GM21825 (cell line): ENCODE measurements at regions not wholly inside any gene's neighbourhood (a gene's known extent, or its start where the extent isn't known, plus 50 kb on each side); places are given as distances from the start of the nearest gene placed in this dataset.
"Not testable (repeated sequence)": the region's sequence is repeated elsewhere in the genome, so short reads cannot be mapped to it uniquely, and the experiment has no call there.

Source experiments
- ATAC-seq: cut with Tn5 transposase; IDR thresholded peaks from one replicate; pipeline ENCODE4 v1.9.1; 2021; ENCODE audit warnings: mild to moderate bottlenecking, moderate library complexity; ENCODE audit not compliant: unreplicated experiment

DNA sequence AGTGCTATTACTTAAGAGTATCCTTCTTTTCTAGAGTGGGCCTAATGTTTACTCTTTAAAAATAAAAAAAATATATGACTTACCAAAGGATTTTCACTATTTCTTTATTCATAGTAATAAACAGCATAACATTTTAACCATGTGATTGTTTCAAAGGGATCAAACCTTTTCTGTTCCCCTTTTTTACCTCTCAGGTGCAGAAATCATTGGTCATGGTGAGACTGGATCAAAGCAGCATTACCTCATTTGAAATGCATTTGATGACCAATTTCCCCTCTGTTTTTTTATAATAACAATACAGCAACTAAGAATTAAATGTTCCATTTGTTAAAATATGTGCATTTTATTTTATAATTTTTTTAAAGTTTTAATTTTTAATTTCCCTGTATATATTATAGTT, 598.0 kb upstream of the RGMB start:
- ATAC-seq: no peak

GRCh38 chr5:98179791-98180755, 593.4 kb upstream of the RGMB start:
- no peak for ATAC-seq

- no peak for ATAC-seq
Measured at GRCh38 chr5:98186128-98186527, 587.3 kb upstream of the RGMB start.

DNA sequence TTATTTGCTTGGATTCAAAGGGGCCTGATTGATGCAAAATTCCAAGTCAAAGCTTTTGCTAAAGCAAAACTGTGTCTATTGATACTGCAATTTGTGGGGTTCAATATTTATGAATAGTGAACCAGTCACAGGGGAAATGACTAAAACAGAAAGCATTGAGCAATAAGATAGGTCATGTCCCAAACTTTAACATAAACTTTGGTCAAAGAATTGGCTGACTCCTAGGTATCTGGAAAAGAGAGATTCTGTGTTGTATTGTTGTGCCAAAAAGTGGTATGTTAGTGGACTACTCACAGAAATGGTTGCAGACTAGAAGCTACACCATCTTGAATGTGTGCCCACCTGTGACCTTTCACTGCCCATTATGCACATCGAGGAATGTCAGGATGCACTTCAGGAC, 585.5 kb upstream of the RGMB start:
- ATAC-seq: no peak

DNA sequence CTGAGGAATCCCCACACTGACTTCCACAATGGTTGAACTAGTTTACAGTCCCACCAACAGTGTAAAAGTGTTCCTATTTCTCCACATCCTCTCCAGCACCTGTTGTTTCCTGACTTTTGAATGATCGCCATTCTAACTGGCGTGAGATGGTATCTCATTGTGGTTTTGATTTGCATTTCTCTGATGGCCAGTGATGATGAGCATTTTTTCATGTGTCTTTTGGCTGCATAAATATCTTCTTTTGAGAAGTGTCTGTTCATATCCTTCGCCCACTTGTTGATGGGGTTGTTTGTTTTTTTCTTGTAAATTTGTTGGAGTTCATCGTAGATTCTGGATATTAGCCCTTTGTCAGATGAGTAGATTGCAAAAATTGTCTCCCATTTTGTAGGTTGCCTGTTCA, 583.1 kb upstream of the RGMB start:
- not testable (repeated sequence) for ATAC-seq

DNA sequence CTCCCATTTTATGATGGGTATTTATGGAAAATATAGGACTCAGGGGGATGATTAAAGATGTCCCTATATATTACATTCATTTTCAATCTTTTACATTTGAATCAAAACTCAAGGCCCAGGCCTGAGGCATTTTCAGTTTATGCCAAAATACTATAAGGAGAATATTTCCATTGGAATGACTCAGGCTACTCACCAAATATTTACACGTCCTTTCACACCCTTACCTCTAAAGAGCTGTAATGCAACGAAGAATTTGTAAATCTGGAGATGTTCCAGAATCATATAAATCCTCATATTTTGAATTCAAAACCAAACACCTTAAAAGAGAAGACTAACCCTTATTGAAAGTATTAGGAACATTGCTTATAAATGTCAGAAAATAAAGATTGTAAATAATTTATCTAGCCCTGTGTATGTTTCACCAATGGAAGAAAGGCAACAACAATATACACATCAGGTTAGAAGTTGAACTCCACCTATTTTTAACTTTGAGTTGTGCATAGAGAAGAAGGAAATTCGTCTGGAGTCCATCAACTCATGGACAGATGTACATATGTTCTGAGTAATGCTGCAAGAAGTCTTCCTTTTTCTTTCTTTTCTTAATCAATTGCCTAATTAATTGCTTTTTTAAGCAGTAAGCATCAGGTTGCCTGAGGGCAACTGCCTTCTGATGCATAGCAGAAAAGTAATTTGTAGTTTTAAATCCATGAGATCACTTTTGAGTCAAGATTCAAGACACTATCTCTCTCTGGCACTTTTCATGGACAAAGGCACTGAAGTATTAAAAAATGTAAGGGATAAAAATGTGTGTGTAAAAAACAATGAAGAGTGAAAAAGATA, 579.3 kb upstream of the RGMB start:
- no peak for ATAC-seq

GRCh38 chr5:98200726-98201541, 572.5 kb upstream of the RGMB start:
- no peak for ATAC-seq

- ATAC-seq: no peak
Measured at GRCh38 chr5:98204798-98205197, 568.7 kb upstream of the RGMB start.

DNA sequence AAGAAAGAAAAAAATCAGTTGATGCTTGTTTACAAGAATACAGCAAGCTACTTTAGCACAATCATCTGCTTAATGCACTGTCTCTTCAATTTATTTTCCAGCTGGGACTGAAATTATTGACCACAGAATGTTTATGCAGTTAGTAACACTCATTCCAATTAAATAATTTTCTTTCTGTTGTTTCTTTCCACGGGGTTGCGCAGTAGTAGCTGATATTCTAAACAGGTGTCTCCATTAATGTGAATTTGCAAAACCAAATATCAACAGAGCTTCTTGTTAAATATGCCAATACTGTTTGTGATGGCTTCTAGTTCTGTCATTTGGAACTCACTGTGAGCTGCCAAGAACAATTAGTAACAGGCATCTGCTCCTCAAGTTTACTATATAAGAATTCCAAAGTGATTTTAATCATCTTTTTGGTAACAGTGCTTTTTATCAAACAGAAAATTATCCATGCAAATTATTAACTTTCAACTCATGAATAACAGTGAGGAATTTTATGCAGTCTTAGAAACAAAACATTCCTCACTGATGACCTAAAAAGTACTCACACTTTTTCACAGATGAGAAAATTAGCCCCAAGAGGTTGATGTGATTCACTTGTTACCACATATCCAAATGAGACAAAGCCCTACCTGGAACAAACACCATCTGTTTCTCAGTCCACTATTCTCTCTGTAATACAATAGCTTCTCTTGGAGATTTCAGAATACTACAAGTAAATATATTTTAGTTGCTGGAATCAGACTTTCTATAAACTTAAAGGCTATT, 567.6 kb upstream of the RGMB start:
- no peak for ATAC-seq

GRCh38 chr5:98206566-98206965, 566.9 kb upstream of the RGMB start:
- ATAC-seq: no peak

- no peak for ATAC-seq
Measured at GRCh38 chr5:98209418-98209817, 564.0 kb upstream of the RGMB start.

- ATAC-seq: no peak
Measured at GRCh38 chr5:98214240-98215051, 559.0 kb upstream of the RGMB start.

DNA sequence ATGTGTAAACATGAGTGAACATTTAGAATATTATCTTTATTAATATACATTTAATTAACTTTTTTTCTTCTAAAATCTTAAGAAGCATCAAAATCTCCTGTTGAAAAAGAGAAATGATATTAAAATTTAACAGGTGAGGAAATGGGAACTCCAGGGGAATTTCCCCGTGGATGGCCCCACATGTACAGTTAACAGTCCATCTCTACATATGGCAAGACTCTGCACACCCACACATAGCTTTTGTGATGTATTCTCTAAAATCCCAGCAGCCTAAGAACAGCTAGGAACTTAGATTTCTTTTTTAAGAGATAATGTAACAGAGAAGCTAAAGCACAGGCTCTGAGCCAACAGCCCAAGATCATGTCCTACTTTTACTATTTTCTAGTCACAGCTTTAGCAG, 556.3 kb upstream of the RGMB start:
- no peak for ATAC-seq

DNA sequence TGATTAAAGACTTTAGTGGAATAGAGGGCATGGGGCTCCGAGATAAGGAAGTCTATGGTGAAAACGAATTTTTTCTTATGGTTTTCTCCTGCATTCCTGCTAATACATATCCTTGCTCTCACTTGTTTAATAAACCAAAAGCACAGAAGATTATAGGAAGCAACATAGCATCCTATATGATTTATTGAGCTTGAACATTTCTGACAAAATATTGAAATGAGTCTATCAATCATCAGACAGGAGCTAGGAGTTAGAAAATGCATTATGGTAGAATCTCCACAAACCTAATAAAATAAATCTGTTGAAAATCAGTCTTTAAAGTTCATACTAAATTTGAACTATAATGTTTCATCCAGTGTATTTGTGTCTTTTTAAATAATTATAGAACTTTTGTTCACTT, 554.6 kb upstream of the RGMB start:
- ATAC-seq: no peak

DNA sequence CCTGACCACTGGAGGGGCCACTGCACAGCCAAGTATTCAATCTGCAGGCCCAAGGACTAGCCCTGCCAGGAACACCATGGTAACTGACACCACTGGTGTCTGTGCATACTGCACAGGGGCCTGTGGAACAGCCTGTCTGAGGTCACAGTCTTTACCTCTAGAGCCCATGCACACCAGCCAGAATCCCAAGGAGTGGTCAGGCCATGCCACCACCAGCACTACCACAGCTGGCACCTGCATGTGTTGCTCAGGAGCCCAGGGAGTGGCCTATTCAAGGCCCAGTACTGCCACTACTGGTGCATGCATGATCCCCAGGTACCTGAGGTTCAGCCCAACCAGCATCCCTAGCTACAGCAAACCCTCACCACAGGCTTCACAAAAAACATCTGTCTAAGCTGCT, 546.0 kb upstream of the RGMB start:
- ATAC-seq: no peak

GRCh38 chr5:98231089-98231488, 542.4 kb upstream of the RGMB start:
- no peak for ATAC-seq

DNA sequence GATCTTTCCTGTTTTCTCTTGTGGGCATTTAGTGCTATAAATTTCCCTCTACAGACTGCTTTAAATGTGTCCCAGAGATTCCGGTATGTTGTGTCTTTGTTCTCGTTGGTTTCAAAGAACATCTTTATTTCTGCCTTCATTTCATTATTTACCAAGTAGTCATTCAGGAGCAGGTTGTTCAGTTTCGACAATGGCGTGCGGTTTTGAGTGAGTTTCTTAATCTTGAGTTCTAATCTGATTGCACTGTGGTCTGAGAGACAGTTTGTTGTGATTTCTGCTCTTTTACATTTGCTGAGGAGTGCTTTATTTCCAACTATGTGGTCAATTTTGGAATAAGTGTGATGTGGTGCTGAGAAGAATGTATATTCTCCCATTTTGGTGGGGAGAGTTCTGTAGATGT, 535.7 kb upstream of the RGMB start:
- not testable (repeated sequence) for ATAC-seq

DNA sequence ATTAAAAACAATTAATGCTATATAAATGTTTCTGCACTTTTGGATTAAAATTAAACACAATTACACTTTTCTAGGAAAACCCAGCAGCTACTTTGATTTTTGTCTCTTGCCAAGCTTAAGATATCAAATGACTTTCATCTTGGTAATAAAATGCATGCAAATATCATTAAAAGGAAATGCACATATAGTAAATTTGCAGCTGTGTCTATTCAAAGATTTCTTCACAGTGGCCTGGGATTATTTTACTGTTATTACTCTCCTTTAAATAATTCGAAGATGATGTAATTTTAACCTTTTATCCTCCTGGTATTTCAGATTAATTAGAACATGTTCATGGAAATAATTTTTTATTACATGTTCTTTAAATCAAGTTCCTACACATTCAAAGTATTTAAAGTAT, 529.5 kb upstream of the RGMB start:
- ATAC-seq: no peak

- no peak for ATAC-seq
Measured at GRCh38 chr5:98248949-98249348, 524.5 kb upstream of the RGMB start.
